HG03060 (cell line): ENCODE measurements at regions not wholly inside any gene's neighbourhood (a gene's known extent, or its start where the extent isn't known, plus 50 kb on each side); places are given as distances from the start of the nearest gene placed in this dataset.
"Not testable (repeated sequence)": the region's sequence is repeated elsewhere in the genome, so short reads cannot be mapped to it uniquely, and the experiment has no call there.

ENCODE experiments used
- ATAC-seq: cut with Tn5 transposase; IDR thresholded peaks from one replicate; pipeline ENCODE4 v1.9.1; 2021; ENCODE audit warnings: low read depth, moderate number of reproducible peaks; ENCODE audit not compliant: unreplicated experiment

- ATAC-seq = no peak
These were observed 236.2 kb upstream of the NREP start for GRCh38 chr5:111993242-111993641.

- ATAC-seq = no peak
These were observed 227.1 kb upstream of the NREP start for GRCh38 chr5:111984044-111984443.

GRCh38 chr5:111983459-111983858 lies 226.5 kb upstream of the NREP start:
- no peak for ATAC-seq

GRCh38 chr5:111977436-111977829 lies 220.4 kb upstream of the NREP start:
- ATAC-seq = no peak

- ATAC-seq = no peak
These were observed 219.9 kb upstream of the NREP start for GRCh38 chr5:111976705-111977435.

GRCh38 chr5:111975133-111975532 lies 218.1 kb upstream of the NREP start:
- no peak for ATAC-seq

GRCh38 chr5:111973961-111974360 lies 217.0 kb upstream of the NREP start:
- no peak for ATAC-seq

- no peak for ATAC-seq
These were observed 215.6 kb upstream of the NREP start for GRCh38 chr5:111972548-111972947.

- ATAC-seq = peak; percentile 47
These were observed 215.1 kb upstream of the NREP start for GRCh38 chr5:111972080-111972479.

GRCh38 chr5:111968459-111968858 lies 211.5 kb upstream of the NREP start:
- no peak for ATAC-seq

GRCh38 chr5:111967463-111967862 lies 210.5 kb upstream of the NREP start:
- ATAC-seq = no peak

- no peak for ATAC-seq
These were observed 209.3 kb upstream of the NREP start for GRCh38 chr5:111966290-111966689.

GRCh38 chr5:111963555-111963954 lies 206.6 kb upstream of the NREP start:
- ATAC-seq = no peak

- no peak for ATAC-seq
These were observed 205.9 kb upstream of the NREP start for GRCh38 chr5:111962906-111963305.

- no peak for ATAC-seq
These were observed 204.9 kb upstream of the NREP start for GRCh38 chr5:111961862-111962261.

- ATAC-seq = no peak
These were observed 203.7 kb upstream of the NREP start for GRCh38 chr5:111960476-111961215.

GRCh38 chr5:111958851-111959250 lies 201.9 kb upstream of the NREP start:
- ATAC-seq = no peak

GRCh38 chr5:111956765-111957164 lies 199.8 kb upstream of the NREP start:
- ATAC-seq = not testable (repeated sequence)

GRCh38 chr5:111954516-111955395 lies 197.8 kb upstream of the NREP start:
- no peak for ATAC-seq

GRCh38 chr5:111953351-111954127 lies 196.5 kb upstream of the NREP start:
- no peak for ATAC-seq
